ENCODE measurements at regions not wholly inside any gene's neighbourhood (a gene's known extent, or its start where the extent isn't known, plus 50 kb on each side); places are given as distances from the start of the nearest gene placed in this dataset.

- TF ChIP-seq CTCF (conservative IDR thresholded peaks at IDR 0.05 in 1 of 2, IDR thresholded peaks at IDR 0.05 in 1 of 2; ENCODE audit: extremely low read depth in 1 of 2, insufficient read depth in 1 of 2, low read depth in 1 of 2, low read length in 2 of 2) = no peak
- no peak for TF ChIP-seq EZH2 (IDR thresholded peaks at IDR 0.05; ENCODE audit: borderline replicate concordance, low read length)
Measured at GRCh38 chr7:131080754-131081153, 246.9 kb upstream of the MKLN1 start.

Data from mammary epithelial cell (primary cell).